ENCODE measurements at regions not wholly inside any gene's neighbourhood (a gene's known extent, or its start where the extent isn't known, plus 50 kb on each side); places are given as distances from the start of the nearest gene placed in this dataset.
"Not testable (repeated sequence)": the region's sequence is repeated elsewhere in the genome, so short reads cannot be mapped to it uniquely, and the experiment has no call there.

DNA sequence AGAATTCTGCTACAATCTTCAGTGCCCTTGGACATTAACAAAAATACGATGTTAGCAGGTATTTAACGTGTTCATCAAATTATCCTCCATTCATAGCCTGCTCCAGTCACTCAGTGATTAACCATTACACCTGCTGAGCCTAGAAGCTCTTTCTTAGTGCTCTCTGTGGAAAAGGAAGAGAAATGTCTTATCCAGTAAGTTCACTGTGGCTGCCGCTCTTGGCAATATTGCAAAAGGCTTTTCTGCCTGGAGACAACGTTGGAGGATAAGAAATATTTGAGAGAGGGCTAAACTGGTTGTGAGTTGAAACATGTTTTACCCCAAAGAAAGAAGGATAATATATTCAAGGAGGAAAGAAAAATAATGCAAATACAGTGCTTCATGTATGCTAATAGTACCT lies 217.4 kb upstream of the HSF2 start:
- no peak for DNase-seq (ENCODE audit: low read depth)

DNA sequence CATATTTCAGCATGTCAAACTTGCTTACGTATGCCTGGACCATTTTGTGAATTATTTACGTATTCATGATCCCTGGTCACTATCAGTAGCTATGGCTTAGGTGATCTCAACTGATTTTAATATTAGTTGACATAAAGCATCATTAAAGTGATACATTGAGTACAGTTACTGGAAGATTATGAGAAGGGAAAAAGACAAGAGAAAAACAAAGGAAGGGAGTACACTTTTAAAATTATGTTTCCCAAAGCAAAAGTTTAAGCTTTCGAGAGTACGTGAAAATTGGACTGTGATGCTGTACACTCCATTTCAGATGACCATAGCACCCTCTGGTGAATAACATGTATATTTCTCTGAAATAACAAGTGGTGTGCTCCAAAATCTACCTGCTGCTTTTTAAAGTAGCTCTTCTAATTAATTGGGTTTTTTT lies 215.0 kb upstream of the HSF2 start:
- peak; percentile 41 for DNase-seq (ENCODE audit: low read depth)

DNA sequence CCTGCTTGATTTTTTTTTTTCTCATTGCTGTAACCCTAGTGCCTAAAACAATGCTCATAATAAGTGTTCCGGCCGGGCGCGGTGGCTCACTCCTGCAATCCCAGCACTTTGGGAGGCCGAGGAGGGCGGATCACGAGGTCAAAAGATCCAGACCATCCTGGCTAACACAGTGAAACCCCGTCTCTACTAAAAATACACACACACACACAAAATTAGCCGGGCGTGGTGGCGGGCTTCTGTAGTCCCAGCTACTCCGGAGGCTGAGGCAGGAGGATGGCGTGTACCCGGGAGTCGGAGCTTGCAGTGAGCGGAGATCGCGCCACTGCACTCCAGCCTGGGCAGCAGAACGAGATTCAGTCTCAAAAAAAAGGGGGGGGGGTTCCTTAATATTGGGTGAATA lies 214.0 kb upstream of the HSF2 start:
- not testable (repeated sequence) for DNase-seq (ENCODE audit: low read depth)

DNA sequence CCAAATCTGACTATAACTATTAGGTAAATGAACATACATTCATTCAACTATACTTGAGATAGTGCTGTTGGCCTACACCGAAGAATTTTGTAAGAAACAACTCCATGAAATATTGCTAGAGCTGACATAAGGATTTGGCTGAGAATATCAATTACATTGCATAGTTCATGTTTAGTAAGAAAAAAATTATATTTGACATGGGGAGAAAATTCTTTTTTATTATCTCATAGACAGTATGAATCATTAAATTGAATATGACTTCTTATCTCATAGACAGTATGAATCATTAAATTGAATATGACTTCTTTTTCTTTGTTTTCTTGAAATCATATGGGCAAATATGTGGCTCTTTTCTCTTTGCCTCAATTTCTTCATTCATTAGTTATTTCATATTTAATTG lies 212.3 kb upstream of the HSF2 start:
- DNase-seq (ENCODE audit: low read depth) = no peak

DNA sequence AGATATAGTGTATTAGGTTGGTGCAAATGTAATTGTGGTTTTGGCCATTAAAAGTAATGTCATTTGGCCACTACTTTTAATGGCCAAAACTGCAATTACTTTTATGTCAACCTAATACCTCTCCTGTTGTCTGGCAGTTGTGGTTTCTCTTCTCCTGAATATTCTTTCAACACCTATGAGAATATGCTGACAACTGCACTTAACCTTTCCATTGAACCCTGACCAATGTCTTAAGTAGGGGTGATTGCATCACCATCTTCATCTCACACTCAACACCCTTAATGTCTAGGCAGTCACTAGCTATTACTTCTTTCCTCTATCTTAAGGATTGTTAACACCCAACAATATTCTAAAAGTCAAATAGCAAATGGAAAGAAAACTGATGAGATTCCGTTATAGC lies 200.5 kb upstream of the HSF2 start:
- DNase-seq (ENCODE audit: low read depth) = no peak

DNA sequence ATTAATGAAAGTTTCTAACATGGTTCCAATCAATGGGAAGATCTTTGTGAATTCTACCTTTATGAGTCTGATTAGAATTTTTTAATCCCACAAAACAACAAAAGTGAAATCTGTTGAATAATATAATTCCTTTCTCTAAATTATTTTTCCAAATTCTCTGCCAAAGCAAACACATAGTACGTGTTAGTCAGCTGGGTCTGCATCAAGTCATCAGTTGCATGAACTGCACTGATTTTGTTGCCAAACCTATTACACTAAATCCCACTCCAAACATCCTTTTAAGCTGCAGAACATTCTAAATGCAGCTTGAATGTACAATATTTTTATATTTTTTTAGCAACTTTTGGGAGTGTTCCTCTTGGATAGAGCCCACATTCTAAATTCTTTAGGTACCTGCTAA lies 199.0 kb upstream of the HSF2 start:
- peak; percentile 16 for DNase-seq (ENCODE audit: low read depth)

DNA sequence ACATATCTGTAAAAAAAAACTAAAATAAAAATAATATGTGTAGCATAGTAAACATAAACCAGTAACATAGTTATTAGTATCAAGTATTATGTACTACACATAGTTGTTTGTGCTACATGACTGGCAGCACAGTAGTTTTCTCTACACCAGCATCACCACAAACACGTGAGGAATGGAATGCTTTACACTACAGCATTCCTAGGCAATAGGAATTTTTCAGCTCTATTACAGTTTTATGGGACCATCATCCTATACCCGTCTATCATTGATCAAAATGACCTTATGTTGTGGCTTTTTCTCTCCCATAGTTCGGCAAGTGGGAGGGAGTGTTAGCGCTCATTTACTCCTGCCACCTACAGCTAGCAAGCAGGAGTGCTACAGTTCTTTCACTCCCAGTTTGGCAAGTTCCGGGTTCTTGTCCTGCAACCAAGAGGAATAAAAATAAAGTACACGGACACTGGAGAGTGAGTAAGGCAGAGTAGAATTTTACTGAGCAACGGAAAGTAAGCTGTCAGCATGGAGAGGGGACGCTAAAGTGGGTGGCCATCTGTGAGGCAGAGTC lies 196.8 kb upstream of the HSF2 start:
- DNase-seq (ENCODE audit: low read depth) = no peak

DNA sequence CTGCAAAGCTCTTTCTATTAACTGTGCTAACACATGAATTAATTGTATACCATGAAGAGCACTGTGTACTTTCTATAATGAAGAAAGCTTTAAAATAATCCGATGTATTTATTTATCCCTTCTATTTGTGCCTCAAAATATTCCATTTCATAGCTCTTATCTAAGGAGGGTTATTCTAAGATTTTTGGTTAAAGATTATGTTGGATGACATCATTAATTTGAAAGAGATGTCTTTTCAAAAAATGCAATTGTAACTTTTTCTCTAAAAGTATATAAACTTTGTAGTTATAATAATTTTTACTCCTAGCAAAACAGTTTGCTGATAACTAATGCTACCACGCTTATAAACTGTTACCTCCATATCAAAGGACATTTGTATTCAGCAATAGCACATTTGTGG lies 192.4 kb upstream of the HSF2 start:
- no peak for DNase-seq (ENCODE audit: low read depth)

DNA sequence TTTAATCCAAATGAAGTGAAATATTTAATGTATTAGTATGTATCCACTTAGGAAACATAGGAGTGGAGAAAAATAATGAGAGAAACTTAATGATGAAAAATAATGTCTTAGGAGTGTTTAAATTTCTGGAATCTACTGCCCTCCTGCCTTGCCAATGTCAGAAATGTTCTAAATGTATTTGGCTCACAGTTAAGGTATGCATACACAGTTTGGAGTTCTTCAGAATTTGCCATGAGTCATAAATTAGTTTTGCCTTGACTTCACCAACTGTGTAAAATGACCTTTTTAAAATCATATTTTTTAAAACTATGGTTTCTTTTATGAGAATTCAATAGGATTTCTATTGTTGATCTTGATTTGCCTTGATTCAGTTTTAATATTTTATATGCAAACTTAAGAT lies 191.7 kb upstream of the HSF2 start:
- DNase-seq (ENCODE audit: low read depth) = peak; percentile 35

DNA sequence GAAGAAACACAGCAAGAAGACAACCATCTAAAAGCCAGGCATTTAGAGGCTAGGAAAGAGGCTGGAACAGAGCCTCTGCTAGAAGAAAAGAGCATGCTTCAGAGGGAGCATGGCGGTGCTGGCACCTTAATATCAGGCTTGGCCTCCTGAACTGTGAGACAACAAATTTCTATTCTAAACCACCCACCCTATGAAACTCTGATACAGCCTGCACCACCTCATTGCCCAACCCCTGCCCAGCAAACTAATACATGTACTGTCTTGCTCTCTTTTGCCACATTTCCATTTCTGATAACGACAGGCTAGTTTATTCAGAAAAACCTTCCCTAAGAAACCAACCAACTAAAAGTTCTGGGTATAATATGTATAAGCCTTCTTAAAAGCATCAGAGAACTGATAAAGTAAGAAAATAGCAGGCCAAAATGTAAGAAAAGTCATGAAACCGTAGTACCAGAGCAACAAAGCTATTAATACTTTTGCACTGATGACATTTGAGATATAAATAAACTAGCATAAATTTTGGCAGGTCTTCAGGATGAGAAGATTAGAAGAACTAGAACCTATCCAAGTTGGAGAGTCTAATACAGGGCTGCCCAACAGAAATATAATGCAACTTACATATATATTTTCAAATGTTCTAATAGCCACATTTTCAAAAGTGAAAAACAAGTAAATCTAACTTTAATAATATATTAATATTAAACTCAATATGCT lies 184.7 kb upstream of the HSF2 start:
- DNase-seq (ENCODE audit: low read depth) = no peak

DNA sequence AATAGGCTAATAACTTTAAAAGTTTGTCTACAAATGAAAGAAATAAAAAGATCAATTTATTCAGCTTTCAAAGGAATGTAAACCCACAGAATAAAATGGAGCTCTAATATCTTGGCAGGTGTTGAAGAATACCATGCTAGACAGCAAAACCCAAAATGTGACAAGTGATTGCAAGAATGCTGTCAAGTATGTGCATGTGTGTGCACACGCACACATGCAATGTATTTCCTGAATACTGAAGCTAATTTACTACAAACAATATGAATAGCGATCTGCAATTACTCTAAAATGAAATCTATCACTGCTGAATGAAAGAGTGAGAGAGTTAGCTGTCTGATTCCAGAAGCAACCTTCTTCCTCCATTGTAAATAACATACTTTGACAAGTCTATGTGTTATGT lies 179.2 kb upstream of the HSF2 start:
- no peak for DNase-seq (ENCODE audit: low read depth)

DNA sequence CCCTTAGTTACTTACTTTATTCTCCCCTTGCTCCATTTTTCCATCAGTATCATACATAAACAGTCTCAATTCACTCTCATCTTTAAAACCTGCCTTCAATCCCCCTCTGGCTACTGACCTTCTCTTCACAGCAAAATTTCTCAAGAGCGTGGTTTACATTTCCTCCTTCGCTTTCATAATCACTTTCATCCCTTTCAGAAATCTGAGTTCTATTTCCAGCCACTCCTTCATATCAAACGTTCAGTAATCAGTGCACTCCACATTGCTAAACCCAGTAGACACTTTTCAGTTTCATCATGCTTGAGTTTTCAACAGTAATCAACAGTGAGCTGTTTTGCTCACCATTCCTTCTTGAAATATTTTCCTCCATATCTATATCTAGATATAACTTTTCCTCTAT lies 176.7 kb upstream of the HSF2 start:
- peak; percentile 28 for DNase-seq (ENCODE audit: low read depth)

DNA sequence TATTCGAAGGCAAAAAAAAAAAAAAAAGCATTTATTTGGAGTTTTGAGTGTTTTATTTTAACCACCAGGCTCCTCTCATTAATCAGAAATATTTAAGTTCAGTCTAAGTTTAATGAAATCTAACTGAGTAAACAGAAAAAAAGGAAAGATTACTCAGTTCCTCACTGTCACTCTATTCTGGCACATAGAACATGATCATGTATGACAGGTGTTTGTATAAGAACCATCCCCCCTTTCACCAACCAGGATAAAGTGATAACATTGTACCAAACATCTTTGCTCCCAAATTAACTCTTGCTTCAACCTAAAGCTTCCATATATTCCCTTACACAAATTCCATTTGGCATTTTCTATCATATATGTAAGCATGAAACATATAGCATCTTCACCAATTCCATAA lies 176.2 kb upstream of the HSF2 start:
- DNase-seq (ENCODE audit: low read depth) = no peak

DNA sequence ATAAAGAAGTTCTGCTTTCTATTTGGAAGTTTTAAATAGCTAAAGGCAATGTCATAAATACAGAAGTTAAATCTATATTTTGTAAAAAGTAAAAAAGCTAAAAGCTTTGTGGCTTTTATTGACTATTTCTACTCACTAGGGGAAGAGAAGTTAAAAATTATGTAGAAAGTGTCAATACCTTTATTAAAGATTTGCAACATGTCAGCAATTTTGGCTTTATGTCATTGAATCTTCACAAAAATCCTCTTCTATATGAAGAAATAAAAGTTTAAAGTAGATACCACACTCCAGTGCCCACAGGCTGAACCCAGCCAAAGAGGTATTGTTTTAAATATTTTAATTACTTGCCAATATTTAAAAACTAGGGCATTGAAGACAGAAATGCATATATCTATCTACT lies 160.6 kb upstream of the HSF2 start:
- DNase-seq (ENCODE audit: low read depth) = no peak

DNA sequence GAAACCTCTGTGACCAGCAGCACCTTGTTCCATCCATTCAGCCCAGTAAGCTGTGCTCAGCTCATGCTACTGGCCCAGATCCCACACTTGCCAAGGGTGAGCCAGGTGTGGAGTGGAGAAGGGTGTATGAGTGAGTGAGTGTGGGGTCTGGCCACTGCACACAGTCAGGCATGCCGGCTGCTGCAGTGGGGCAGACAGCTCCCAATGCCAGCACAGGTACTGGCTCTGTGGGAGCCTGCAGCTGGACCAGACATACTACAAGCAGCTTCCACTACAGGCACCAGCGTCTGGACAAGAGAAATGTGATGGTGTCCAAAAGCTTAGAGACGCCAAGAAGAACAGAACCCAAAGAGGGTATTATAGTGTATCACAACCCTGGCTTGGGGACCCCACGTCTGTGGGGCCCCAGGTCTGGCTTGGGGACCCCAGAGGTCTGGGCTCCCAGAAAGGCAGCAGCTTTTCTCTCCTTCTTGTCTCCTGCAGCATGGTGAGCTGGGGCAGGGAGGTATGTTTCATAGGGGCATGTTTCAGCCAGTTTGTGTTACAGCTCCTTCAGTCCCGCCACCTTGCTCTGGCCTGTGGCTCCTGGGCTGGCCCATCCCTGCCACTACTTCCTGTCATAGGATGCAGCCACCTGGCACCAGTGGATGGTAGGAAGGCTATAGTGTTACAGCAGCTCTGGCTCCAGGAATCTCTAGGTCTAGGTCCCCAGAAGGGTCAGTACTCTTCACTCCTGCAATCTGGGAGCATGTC lies 152.4 kb upstream of the HSF2 start:
- no peak for DNase-seq (ENCODE audit: low read depth)

DNA sequence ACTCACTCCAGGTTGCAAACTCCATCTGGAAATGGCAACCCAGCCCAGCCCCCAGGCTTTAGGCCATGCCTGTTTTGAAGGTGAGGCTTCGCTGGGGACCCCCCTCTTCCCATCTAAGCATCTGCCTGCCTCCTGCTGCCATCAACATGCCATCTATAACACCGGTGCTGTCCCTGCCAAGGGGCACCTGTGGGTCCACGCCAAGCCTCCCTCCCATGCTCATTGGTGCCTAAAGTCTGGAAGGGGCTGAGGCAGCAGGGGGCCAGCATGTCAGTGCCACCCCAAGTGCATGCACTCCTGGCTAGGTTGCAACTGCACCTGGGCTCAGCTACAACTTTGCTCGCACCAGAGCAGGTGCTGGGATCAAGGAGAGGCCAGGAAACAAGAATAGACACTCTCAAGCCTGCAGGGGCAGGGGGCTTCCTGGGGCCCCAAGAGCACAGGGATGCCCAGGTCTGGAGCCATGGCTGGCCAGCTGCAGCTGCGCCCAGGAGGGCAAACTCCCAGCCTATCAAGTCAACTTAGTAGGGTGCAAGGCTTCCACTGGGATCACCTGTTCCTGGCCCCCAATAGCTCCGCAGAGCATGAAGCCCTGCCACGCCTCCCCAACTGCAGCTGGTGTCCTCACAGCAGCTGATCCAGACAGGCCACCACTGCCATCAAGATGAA lies 151.3 kb upstream of the HSF2 start:
- DNase-seq (ENCODE audit: low read depth) = no peak

DNA sequence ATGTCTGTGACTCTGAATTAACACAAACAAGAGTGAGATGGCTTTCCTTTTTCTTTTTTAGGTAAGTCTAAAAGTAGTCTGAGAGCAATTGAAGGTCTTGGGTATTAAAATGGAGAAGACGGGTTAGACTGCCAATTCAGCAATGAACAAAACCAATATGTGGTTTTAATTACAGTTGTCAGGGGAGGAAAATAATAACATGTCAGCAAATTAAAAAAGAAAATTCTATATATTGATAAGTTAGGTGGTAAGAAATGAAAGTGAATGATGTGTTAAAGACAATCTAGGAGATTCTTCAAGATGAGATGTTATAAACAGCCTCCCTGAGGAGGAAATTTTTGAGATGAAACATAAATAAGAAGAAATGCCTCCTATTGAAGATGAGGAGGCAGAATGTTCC lies 150.6 kb upstream of the HSF2 start:
- no peak for DNase-seq (ENCODE audit: low read depth)

DNA sequence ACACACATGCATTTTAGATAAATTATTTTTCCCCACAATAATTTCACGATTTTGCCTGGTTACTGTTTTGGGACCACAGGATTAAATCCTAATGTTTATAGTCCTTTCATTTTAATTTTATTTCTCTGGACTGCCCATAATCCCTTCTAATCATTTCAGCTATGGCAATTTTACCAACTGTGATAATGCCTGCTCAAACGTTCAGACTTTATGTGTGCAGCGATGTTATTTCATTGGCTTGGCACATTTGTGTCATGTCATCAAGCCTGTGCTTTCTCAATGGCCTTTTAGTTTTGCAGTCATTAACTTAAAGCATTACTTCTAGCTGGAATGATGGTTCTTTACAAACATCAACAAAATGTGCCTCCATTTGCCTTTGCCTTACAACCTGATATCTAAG lies 140.6 kb upstream of the HSF2 start:
- DNase-seq (ENCODE audit: low read depth) = no peak

DNA sequence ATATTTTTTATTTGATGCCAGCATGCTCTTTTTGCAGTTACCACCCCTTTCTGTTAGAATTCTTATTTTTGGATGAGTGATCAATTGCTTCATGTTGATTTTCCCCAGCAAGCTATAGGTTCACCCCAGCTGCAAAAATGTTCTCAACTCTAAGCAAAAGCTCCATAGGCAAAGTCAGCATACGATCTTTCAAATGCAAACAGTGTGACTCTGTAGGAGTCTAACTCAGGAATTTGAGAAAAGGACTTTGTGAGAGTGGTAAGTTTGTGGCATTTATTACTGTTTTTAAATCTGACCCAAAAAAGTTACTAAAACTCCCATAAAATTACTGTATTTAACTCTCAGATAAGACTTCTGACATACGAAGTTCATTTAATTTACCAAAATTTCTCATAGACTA lies 134.9 kb upstream of the HSF2 start:
- no peak for DNase-seq (ENCODE audit: low read depth)

DNA sequence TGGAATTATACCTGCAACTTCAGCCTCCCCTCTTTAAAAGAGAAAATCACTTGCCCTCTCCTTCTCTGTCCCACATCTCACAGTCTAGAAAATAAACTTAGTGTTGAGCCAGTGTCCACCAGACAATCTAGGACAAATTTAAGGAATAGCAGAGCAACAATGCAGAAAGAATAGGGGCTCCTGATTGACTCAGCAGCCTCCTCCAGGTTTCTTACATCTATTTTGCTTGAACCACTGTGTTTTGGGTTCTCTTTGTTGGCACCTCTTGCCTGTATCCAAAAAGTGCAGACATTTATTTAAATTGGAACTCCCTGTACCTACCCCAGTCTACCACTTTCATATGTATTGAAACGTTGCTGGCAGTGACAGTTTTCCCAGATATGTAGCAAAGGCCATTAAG lies 133.7 kb upstream of the HSF2 start:
- no peak for DNase-seq (ENCODE audit: low read depth)

DNA sequence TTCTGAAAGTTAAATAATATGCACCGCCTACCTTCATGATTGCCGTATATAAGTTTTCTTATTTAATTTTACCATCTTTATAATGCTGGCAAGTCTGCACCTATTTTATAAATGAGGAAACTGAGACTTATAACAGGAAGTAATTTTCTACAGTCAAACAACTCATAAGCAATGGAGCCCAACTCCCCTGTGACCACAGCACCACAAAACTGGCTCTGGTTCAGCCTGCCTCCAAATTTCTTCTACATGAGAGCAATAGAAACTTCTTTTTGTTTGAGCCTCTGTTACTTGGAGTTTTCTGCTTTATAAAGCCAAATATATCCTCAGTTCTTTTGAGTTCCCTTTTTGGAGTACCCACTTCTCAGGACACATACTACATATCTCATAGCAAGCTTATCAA lies 131.1 kb upstream of the HSF2 start:
- no peak for DNase-seq (ENCODE audit: low read depth)

DNA sequence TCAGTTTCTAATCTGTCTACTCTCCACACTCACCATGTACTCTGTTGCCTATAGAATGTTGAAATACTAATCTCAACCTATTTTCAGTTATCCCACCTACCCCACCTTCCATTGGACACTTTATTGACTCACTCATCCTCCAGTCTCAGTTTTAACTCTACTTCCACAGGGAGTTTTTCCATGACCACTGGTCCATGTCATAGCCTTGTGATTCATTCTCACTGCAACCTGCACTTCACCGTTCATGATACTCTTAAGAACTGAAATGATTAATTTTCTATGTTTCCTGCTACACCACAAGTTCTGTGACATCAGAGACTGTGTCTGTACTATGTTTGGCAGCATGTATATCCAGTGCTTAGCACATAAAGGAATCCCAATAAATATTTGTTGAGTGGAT lies 122.8 kb upstream of the HSF2 start:
- no peak for DNase-seq (ENCODE audit: low read depth)
